GM18519 (cell line): ENCODE measurements at regions not wholly inside any gene's neighbourhood (a gene's known extent, or its start where the extent isn't known, plus 50 kb on each side); places are given as distances from the start of the nearest gene placed in this dataset.
"Not testable (repeated sequence)": the region's sequence is repeated elsewhere in the genome, so short reads cannot be mapped to it uniquely, and the experiment has no call there.

ENCODE experiments used
- ATAC-seq: cut with Tn5 transposase; IDR thresholded peaks from one replicate; pipeline ENCODE4 v1.9.1; 2021; ENCODE audit warnings: mild to moderate bottlenecking, moderate library complexity; ENCODE audit not compliant: unreplicated experiment, low FRiP score

DNA sequence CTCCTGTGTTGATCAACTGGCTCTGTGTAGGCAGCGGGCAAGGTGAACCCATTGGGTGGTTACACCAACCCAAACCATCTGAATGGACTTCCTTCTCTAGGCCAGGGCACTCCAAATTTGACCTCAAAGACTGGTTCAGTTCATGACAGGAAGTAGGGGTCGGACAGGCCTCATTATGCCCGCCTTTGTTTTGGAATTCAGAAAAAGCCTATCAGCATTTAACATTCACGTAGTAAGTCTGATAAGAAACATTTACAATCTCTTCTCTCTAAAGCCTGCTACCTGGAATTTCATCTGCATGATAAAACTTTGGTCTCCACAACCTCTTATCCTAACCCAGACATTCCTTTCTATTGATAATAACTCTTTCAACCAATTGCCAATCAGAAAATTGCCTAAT lies 97.1 kb upstream of the ETV3 start:
- ATAC-seq, result no peak

GRCh38 chr1:157234705-157235273 lies 96.6 kb upstream of the ETV3 start:
- no peak for ATAC-seq

- ATAC-seq, result no peak
Observed at GRCh38 chr1:157233131-157233530, 94.9 kb upstream of the ETV3 start.

GRCh38 chr1:157231846-157232525 lies 93.8 kb upstream of the ETV3 start:
- ATAC-seq, result no peak

GRCh38 chr1:157230500-157230899 lies 92.3 kb upstream of the ETV3 start:
- ATAC-seq, result no peak

DNA sequence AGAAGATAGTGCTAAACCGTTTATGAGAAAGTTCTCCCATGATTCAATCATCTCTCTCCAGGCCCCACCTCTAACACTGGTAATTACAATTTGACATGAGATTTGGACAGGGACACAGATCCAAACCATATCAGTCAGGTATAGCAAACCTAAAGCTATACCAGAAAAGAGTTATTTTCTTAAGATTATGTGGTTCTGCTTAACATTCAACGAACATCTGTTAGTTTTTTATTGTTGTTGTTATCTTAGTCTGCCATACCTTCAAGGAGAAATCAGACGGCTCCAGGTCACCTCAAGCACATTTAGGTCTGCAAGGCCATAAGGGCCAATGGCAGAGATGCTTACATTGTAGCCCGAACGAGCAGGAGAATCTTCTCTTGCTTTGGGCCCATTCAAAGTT lies 89.5 kb upstream of the ETV3 start:
- no peak for ATAC-seq

DNA sequence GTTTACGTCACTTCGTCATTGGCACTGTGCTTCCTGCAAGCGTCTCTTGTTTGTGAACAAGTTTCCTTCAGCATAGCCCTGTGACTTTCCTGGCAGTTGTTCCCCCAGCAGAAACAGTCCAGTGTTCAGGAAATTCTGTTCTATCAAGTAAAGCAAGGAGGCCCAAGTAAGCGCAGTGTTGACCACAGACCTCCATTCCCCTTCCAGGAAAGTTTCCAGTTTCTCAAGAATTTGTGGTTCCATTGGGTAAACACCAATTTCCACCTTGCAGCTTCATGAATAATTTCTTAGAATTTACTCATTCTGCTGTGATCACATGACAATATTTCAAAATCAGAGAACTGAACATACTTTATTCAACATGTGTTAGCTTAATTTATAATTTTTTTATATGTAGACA lies 88.5 kb upstream of the ETV3 start:
- ATAC-seq, result no peak

GRCh38 chr1:157219600-157219999 lies 81.4 kb upstream of the ETV3 start:
- no peak for ATAC-seq

DNA sequence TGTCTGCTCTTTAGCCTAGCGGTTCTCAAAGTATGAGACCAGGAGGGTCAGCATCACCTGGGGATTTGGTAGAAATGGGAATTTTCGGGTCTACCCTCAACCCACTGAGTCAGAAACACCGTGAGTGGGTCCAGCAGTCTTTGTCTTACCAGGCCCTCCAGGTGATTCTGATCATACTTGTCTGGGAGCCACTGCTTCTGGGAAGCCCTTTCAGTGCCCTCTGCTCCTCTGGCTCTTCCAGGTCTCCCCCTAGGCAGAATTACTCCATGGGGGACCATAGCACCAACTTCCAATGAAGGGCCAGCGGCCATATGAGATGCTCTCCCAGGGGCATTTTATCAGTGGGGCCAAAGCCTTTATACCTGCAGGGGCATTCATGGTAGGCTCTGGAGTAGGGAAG lies 81.0 kb upstream of the ETV3 start:
- no peak for ATAC-seq

GRCh38 chr1:157218671-157219070 lies 80.5 kb upstream of the ETV3 start:
- ATAC-seq, result no peak

GRCh38 chr1:157217486-157217885 lies 79.3 kb upstream of the ETV3 start:
- no peak for ATAC-seq

DNA sequence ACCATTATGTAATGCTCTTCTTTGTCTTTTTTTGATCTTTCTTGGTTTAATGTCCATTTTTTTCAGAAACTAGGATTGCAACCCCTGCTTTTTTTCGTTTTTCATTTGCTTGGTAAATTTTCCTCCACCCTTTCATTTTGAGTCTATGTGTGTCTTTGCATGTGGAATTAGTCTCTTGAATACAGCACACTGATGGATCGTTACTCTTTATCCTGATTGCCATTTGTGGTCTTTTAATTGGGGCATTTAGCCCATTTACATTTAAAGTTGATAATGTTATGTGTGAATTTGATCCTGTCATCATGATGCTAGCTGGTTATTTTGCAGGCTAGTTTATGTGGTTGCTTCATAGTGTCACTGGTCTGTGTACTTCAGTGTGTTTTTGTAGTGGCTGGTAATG lies 75.6 kb upstream of the ETV3 start:
- no peak for ATAC-seq

DNA sequence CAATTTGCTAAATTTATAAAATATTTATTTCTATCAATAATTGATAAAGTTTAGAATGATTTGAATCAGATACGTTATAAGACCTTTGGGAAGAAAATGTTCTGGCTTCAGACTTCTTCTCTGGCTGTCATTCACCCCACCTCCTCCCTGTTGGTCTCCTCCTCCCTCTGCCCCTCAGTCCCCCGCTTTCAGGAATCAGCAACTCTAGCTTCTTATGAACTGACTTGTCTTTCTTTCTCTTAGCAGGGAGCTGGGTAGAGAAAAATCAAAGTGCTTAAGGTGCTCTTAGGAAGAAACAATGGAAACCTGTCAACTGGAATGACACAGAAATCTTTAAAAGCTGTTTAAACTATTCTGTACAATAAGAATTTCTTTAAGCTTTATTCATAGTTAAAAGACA lies 71.3 kb upstream of the ETV3 start:
- no peak for ATAC-seq

- not testable (repeated sequence) for ATAC-seq
Observed at GRCh38 chr1:157205982-157206381, 67.8 kb upstream of the ETV3 start.

- ATAC-seq, result no peak
Observed at GRCh38 chr1:157203166-157203565, 65.0 kb upstream of the ETV3 start.

GRCh38 chr1:157202331-157202730 lies 64.1 kb upstream of the ETV3 start:
- ATAC-seq, result no peak

- ATAC-seq, result no peak
Observed at GRCh38 chr1:157201767-157202166, 63.6 kb upstream of the ETV3 start.

- no peak for ATAC-seq
Observed at GRCh38 chr1:157200451-157200850, 62.3 kb upstream of the ETV3 start.

DNA sequence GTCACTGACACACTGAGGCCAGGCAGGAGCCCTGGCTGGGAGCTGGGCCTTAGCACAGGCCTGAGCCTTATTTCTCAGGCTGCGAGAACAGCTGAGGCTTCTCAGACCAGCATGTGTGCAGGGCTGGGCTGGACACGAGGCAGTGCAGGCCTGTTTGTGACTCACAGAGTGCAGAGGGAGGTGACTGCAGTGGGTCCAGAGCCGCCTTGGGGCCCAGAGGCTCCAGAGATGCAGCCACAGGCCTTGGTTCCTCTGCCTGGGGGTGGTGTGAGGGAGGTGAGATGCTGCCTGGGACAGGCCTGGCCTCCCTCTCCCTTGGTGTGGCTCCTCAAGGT lies 61.2 kb upstream of the ETV3 start:
- ATAC-seq, result no peak

- no peak for ATAC-seq
Observed at GRCh38 chr1:157198619-157199420, 60.6 kb upstream of the ETV3 start.

- ATAC-seq, result no peak
Observed at GRCh38 chr1:157197906-157198435, 59.8 kb upstream of the ETV3 start.
